Hepatocyte (in vitro differentiated cells): ENCODE measurements at regions not wholly inside any gene's neighbourhood (a gene's known extent, or its start where the extent isn't known, plus 50 kb on each side); places are given as distances from the start of the nearest gene placed in this dataset.

Experiments
- DNase-seq: peaks from one replicate; pipeline ENCODE4 v3.0.0-alpha.2; 2016; ENCODE audit warnings: low spot score
- H2AFZ ChIP-seq: fragments of 200-600 bp; sonication (generic); 2 replicates; pipeline ENCODE4 v1.6.0; 2016; ENCODE audit warnings: antibody characterized with exemption, mild to moderate bottlenecking
- H3K27ac ChIP-seq: fragments of 200-600 bp; sonication (generic); 2 replicates; pipeline ENCODE4 v1.5.1; 2016; ENCODE audit warnings: mild to moderate bottlenecking
- H3K27me3 ChIP-seq: fragments of 200-600 bp; sonication (generic); 2 replicates; pipeline ENCODE4 v1.6.1; 2016
- H3K36me3 ChIP-seq: fragments of 200-600 bp; sonication (generic); replicated peaks from 2 replicates; pipeline ENCODE4 v1.5.1; 2016; ENCODE audit warnings: low read depth; ENCODE audit not compliant: insufficient read depth
- H3K4me1 ChIP-seq: fragments of 200-600 bp; sonication (generic); 2 replicates; pipeline ENCODE4 v1.5.1; 2016; ENCODE audit warnings: mild to moderate bottlenecking, moderate library complexity; ENCODE audit not compliant: insufficient read depth
- H3K4me2 ChIP-seq: fragments of 200-600 bp; sonication (generic); 2 replicates; pipeline ENCODE4 v1.6.0; 2016
- H3K4me3 ChIP-seq: fragments of 200-600 bp; sonication (generic); 2 replicates; pipeline ENCODE4 v1.5.1; 2016; ENCODE audit warnings: mild to moderate bottlenecking
- H3K79me2 ChIP-seq: fragments of 200-600 bp; sonication (generic); 2 replicates; pipeline ENCODE4 v1.6.0; 2017; ENCODE audit warnings: mild to moderate bottlenecking
- H3K9me2 ChIP-seq: fragments of 200-600 bp; sonication (generic); replicated peaks from 2 replicates; pipeline ENCODE4 v1.6.0; 2017; ENCODE audit warnings: mild to moderate bottlenecking; ENCODE audit not compliant: insufficient read depth
- H3K9me3 ChIP-seq: fragments of 200-600 bp; sonication (generic); 2 replicates; pipeline ENCODE4 v1.5.1; 2016; ENCODE audit warnings: low read depth, mild to moderate bottlenecking
- H4K20me1 ChIP-seq: fragments of 200-600 bp; sonication (generic); 2 replicates; pipeline ENCODE4 v1.6.0; 2016; ENCODE audit warnings: mild to moderate bottlenecking; ENCODE audit not compliant: insufficient read depth, poor library complexity, severe bottlenecking
- EZH2 ChIP-seq: fragments of 200-600 bp; sonication (generic); IDR thresholded peaks from 2 replicates; pipeline ENCODE4 v1.6.1; 2016; ENCODE audit warnings: antibody characterized with exemption, mild to moderate bottlenecking, borderline replicate concordance
- EZH2phosphoT487 ChIP-seq: fragments of 200-600 bp; sonication (generic); IDR thresholded peaks from one replicate; pipeline ENCODE4 v1.6.1; 2018; ENCODE audit warnings: antibody characterized with exemption, mild to moderate bottlenecking, low read depth, moderate library complexity; ENCODE audit not compliant: unreplicated experiment, severe bottlenecking
- WGBS: methylation state at CpG from one replicate; pipeline ENCODE4 v1.1.6; 2016; ENCODE audit warnings: low lambda C conversion rate; ENCODE audit errors: missing lambda C conversion rate; 5-methylcytosine and 5-hydroxymethylcytosine counted together
- TF ChIP-seq, protein P1 (sequence below): fragments of 200-600 bp; sonication (generic); IDR thresholded peaks from 2 replicates; pipeline ENCODE4 v1.5.1; 2016; ENCODE audit warnings: antibody characterized with exemption, mild to moderate bottlenecking; ENCODE audit not compliant: poor library complexity

DNA sequence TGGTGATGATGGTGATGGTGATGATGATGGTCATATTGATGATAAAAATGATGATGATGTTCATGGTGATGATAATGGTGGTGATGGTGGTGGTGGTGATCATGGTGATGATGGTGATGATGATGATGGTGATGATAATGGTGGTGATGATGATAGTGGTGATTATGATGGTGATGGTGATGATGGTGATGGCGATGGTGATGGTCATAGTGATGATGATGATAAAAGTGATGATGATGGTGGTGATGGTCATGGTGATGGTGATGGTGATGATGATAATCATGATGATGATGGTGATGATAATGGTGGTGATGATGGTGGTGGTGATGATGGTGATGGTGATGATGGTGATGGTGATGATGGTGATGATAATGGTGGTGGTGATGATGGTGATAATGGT, 478.7 kb downstream of the TYW1 start:
- Histone ChIP-seq H2AFZ (no peak overlapping the region), H3K27me3 (no peaks in the 10 kb centered on the region), H3K36me3 (no peaks in the 10 kb centered on the region), H4K20me1 (no peaks in the 10 kb centered on the region), H3K9me3 (no peaks in the 10 kb centered on the region), H3K4me1 (no peaks in the 10 kb centered on the region), H3K4me2 (no peak overlapping the region), H3K27ac (no peak overlapping the region), H3K79me2 (no peaks in the 10 kb centered on the region), H3K9me2 (no peaks in the 10 kb centered on the region), H3K4me3 (no peak overlapping the region)
- DNase-seq = no peak
- TF ChIP-seq EZH2phosphoT487 (no peak), EZH2 (no peak)
- TF ChIP-seq, protein P1, sequence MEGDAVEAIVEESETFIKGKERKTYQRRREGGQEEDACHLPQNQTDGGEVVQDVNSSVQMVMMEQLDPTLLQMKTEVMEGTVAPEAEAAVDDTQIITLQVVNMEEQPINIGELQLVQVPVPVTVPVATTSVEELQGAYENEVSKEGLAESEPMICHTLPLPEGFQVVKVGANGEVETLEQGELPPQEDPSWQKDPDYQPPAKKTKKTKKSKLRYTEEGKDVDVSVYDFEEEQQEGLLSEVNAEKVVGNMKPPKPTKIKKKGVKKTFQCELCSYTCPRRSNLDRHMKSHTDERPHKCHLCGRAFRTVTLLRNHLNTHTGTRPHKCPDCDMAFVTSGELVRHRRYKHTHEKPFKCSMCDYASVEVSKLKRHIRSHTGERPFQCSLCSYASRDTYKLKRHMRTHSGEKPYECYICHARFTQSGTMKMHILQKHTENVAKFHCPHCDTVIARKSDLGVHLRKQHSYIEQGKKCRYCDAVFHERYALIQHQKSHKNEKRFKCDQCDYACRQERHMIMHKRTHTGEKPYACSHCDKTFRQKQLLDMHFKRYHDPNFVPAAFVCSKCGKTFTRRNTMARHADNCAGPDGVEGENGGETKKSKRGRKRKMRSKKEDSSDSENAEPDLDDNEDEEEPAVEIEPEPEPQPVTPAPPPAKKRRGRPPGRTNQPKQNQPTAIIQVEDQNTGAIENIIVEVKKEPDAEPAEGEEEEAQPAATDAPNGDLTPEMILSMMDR = no peak
- 100% methylated on average over 1 of the region's 1 CpG for WGBS

- Histone ChIP-seq H3K9me2 (no peaks in the 10 kb centered on the region), H3K27ac (no peak overlapping the region), H3K4me1 (no peaks in the 10 kb centered on the region), H3K36me3 (no peaks in the 10 kb centered on the region), H3K79me2 (no peaks in the 10 kb centered on the region), H3K9me3 (no peaks in the 10 kb centered on the region), H3K27me3 (no peaks in the 10 kb centered on the region), H3K4me2 (no peak overlapping the region), H3K4me3 (no peak overlapping the region), H4K20me1 (no peaks in the 10 kb centered on the region), H2AFZ (no peak overlapping the region)
- DNase-seq = no peak
- WGBS = 38% methylated on average over 6 of the region's 6 CpGs
- TF ChIP-seq EZH2 (no peak), EZH2phosphoT487 (no peak)
- TF ChIP-seq, protein P1 = no peak
These were observed 481.4 kb downstream of the TYW1 start for GRCh38 chr7:67478066-67478465.

GRCh38 chr7:67484244-67484751, 487.7 kb downstream of the TYW1 start:
- TF ChIP-seq, protein P1 = peak; percentile 77
- no peak for TF ChIP-seq EZH2phosphoT487
- peak; percentile 87 for DNase-seq
- no peaks in the 10 kb centered on the region for H3K9me3 ChIP-seq
- H3K79me2 ChIP-seq = no peaks in the 10 kb centered on the region
- no peak overlapping the region for H2AFZ ChIP-seq
- no peaks in the 10 kb centered on the region for H3K27me3 ChIP-seq
- WGBS = 2% methylated on average over 13 of the region's 13 CpGs
- H3K4me1 ChIP-seq = no peaks in the 10 kb centered on the region
- H4K20me1 ChIP-seq = no peaks in the 10 kb centered on the region
- no peaks in the 10 kb centered on the region for H3K9me2 ChIP-seq
- no peak overlapping the region for H3K27ac ChIP-seq
- H3K36me3 ChIP-seq = no peaks in the 10 kb centered on the region
- no peak overlapping the region for H3K4me3 ChIP-seq
- peak overlapping the region; percentile 80 for H3K4me2 ChIP-seq

- Histone ChIP-seq H3K9me2 (no peaks in the 10 kb centered on the region), H3K27ac (no peak overlapping the region), H3K4me2 (no peak overlapping the region), H3K4me3 (no peak overlapping the region), H3K27me3 (no peaks in the 10 kb centered on the region), H3K79me2 (no peaks in the 10 kb centered on the region), H2AFZ (no peak overlapping the region), H3K4me1 (no peaks in the 10 kb centered on the region), H4K20me1 (no peaks in the 10 kb centered on the region), H3K9me3 (no peaks in the 10 kb centered on the region), H3K36me3 (no peaks in the 10 kb centered on the region)
- TF ChIP-seq EZH2 = no peak
- TF ChIP-seq, protein P1 = no peak
- WGBS = 84% methylated on average over 3 of the region's 3 CpGs
- DNase-seq = no peak
These were observed 489.8 kb downstream of the TYW1 start for GRCh38 chr7:67486401-67486800.
